ACC112 (cell line): ENCODE measurements at regions not wholly inside any gene's neighbourhood (a gene's known extent, or its start where the extent isn't known, plus 50 kb on each side); places are given as distances from the start of the nearest gene placed in this dataset.

Experiments used
- H2AFZ ChIP-seq: fragments of 200-600 bp; sonication (generic); one replicate; pipeline ENCODE4 v1.6.0; 2017; ENCODE audit warnings: antibody characterized with exemption, low read length; ENCODE audit not compliant: unreplicated experiment
- H3K27ac ChIP-seq: fragments of 200-600 bp; sonication (generic); 2 replicates; pipeline ENCODE4 v1.5.1; 2014; ENCODE audit warnings: low read depth, mild to moderate bottlenecking, antibody characterized with exemption, low read length, moderate library complexity
- H3K27me3 ChIP-seq: fragments of 200-600 bp; sonication (generic); 2 replicates; pipeline ENCODE4 v1.6.1; 2014; ENCODE audit warnings: mild to moderate bottlenecking, antibody characterized with exemption, low read length, moderate library complexity, mixed read lengths; ENCODE audit not compliant: insufficient read depth
- H3K36me3 ChIP-seq: fragments of 200-600 bp; sonication (generic); 2 replicates; pipeline ENCODE4 v1.6.1; 2016; ENCODE audit warnings: mild to moderate bottlenecking, antibody characterized with exemption, low read length, moderate library complexity, mixed read lengths; ENCODE audit not compliant: insufficient read depth
- H3K4me1 ChIP-seq: fragments of 200-600 bp; sonication (generic); one replicate; pipeline ENCODE4 v1.6.1; 2016; ENCODE audit warnings: low read length, mixed read lengths; ENCODE audit not compliant: insufficient read depth, unreplicated experiment, control insufficient read depth
- H3K4me3 ChIP-seq: fragments of 200-600 bp; sonication (generic); 2 replicates; pipeline ENCODE4 v1.5.1; 2014; ENCODE audit warnings: mild to moderate bottlenecking, low read depth, low read length
- H3K79me2 ChIP-seq: fragments of 200-600 bp; sonication (generic); one replicate; pipeline ENCODE4 v1.6.0; 2016; ENCODE audit warnings: low read length; ENCODE audit not compliant: control insufficient read depth, unreplicated experiment, insufficient read depth

DNA sequence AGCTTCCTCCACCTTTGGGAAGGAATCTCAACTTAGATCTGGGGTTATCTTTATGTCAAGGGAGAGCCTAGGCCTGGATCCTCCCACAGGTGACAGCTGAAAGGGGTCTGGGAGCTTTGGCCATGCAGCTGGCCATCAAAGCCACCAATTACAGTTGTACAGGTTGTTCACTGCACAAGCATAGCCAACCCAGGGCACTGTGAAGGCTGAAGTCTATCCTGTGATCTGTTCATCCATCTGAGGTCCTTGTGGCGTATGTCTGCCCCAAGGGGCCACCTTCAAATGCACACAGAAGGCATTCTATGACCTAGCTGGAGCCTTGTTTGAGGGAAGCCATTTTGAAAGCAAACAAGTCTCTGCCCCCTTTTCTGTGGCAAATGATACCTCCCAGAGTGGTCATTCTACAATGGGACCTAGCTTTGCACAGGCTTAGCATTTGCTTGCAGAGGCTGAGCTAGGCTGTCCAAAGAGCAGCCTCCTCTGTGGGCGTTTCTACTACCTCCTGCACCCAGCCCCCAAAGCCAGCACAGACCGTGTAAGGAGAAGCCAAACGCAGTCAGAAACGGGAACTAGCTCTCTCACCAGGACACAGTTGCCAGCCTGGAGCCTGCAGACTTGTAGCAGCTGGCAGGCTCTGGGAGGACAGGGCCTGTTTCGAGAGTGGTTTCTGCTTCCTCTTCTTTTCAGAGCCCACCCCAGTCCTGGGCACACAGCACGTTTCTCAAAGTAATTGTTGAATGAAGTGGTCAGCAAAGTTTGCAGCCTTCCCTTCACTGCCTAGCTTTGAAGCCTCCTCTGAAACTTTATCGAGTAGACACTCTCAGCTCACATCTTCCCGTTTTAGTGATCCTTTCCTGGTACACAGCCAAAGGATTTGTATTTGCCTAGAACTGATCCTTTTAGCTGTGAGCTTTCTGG is 157.3 kb upstream of the SMAD3 start:
- H3K4me1 ChIP-seq: peaks cover 4% of the 10 kb centered on the region
- H3K4me3 ChIP-seq: no peak overlapping the region

GRCh38 chr15:66908744-66909095 is 156.7 kb upstream of the SMAD3 start:
- H3K27me3 ChIP-seq: no peaks in the 10 kb centered on the region
- H3K4me1 ChIP-seq: peaks cover 4% of the 10 kb centered on the region
- no peak overlapping the region for H3K27ac ChIP-seq
- H3K79me2 ChIP-seq: no peaks in the 10 kb centered on the region
- H2AFZ ChIP-seq: no peak overlapping the region
- H3K4me3 ChIP-seq: no peak overlapping the region
- no peaks in the 10 kb centered on the region for H3K36me3 ChIP-seq

More for the DNA sequence above, 157.3 kb upstream of the SMAD3 start:
- no peaks in the 10 kb centered on the region for H3K36me3 ChIP-seq
- no peak overlapping the region for H2AFZ ChIP-seq
- no peaks in the 10 kb centered on the region for H3K79me2 ChIP-seq
- H3K27ac ChIP-seq: no peak overlapping the region
- no peaks in the 10 kb centered on the region for H3K27me3 ChIP-seq

GRCh38 chr15:66909381-66909890 is 156.0 kb upstream of the SMAD3 start:
- no peak overlapping the region for H3K27ac ChIP-seq
- H3K4me3 ChIP-seq: no peak overlapping the region
- H2AFZ ChIP-seq: no peak overlapping the region
- no peaks in the 10 kb centered on the region for H3K4me1 ChIP-seq
- H3K79me2 ChIP-seq: no peaks in the 10 kb centered on the region
- no peaks in the 10 kb centered on the region for H3K27me3 ChIP-seq
- H3K36me3 ChIP-seq: no peaks in the 10 kb centered on the region

DNA sequence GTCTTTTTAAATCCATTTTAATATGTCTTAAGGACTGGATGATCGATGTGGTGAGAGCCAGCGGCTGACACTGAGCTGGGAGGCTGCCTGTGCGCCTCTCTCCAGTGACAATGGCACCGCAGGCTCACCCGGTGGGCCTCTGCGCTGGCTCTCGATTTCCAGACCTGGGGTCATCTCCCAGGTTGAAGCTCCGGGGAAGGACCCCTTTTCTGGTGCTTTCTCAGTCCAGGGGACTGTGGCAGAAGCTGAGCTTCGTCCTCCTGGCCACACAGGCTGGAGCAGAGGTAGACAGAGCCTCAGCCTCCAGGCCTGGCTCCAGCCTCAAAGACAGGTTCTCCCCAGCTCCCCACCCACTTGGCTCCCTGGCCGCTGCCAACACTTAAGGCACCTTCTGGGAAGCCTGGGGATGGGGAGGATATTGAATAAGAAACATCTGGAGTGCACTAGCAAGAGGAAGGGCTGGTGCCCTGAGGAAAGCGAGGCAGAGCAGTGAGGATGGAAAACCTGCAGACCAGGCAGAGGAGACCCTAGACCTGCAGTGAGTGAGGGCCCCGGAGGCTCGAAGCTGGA is 154.2 kb upstream of the SMAD3 start:
- H3K27ac ChIP-seq: no peak overlapping the region
- no peaks in the 10 kb centered on the region for H3K27me3 ChIP-seq
- no peaks in the 10 kb centered on the region for H3K36me3 ChIP-seq
- H3K4me1 ChIP-seq: no peaks in the 10 kb centered on the region
- no peak overlapping the region for H3K4me3 ChIP-seq
- H2AFZ ChIP-seq: no peak overlapping the region
- no peaks in the 10 kb centered on the region for H3K79me2 ChIP-seq

DNA sequence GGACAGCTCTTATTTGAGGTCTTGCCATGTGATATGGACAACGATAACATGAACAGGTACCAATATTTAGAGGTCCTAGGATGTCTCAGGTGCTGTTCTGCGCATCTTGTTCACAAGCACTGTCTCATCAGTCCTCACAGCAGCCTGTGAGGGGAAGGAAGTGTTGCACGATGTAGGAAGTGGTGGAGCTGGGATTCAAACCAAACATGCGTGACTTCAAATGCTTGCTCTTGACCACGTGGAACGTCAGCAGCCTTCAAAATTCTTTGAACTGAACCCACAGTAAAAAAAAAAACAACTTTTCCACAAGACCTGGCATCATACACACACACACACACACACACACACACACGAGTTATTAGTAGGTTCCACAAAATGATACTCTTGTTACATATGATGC is 153.4 kb upstream of the SMAD3 start:
- Histone ChIP-seq H3K27ac (no peak overlapping the region), H2AFZ (no peak overlapping the region), H3K27me3 (no peaks in the 10 kb centered on the region), H3K4me3 (no peak overlapping the region), H3K36me3 (no peaks in the 10 kb centered on the region), H3K4me1 (no peaks in the 10 kb centered on the region), H3K79me2 (no peaks in the 10 kb centered on the region)

- H3K4me1 ChIP-seq: no peaks in the 10 kb centered on the region
- no peaks in the 10 kb centered on the region for H3K27me3 ChIP-seq
- H3K27ac ChIP-seq: no peak overlapping the region
- H2AFZ ChIP-seq: no peak overlapping the region
- H3K79me2 ChIP-seq: no peaks in the 10 kb centered on the region
- H3K4me3 ChIP-seq: no peak overlapping the region
- no peaks in the 10 kb centered on the region for H3K36me3 ChIP-seq
These were observed 153.0 kb upstream of the SMAD3 start for GRCh38 chr15:66912441-66912840.

- no peaks in the 10 kb centered on the region for H3K27me3 ChIP-seq
- no peaks in the 10 kb centered on the region for H3K4me1 ChIP-seq
- H3K79me2 ChIP-seq: no peaks in the 10 kb centered on the region
These were observed 147.4 kb upstream of the SMAD3 start for GRCh38 chr15:66917904-66918448.

GRCh38 chr15:66919421-66919820 is 146.0 kb upstream of the SMAD3 start:
- Histone ChIP-seq H2AFZ (no peak overlapping the region), H3K27ac (no peak overlapping the region), H3K79me2 (no peaks in the 10 kb centered on the region), H3K4me3 (no peak overlapping the region), H3K4me1 (no peaks in the 10 kb centered on the region), H3K36me3 (no peaks in the 10 kb centered on the region; the same call in 1 of the 2 replicates), H3K27me3 (no peaks in the 10 kb centered on the region)

More at GRCh38 chr15:66917904-66918448, 147.4 kb upstream of the SMAD3 start:
- Histone ChIP-seq H3K36me3 (no peaks in the 10 kb centered on the region; the same call in 1 of the 2 replicates), H3K27ac (no peak overlapping the region), H3K4me3 (no peak overlapping the region), H2AFZ (no peak overlapping the region)

GRCh38 chr15:66921319-66921915 is 144.0 kb upstream of the SMAD3 start:
- Histone ChIP-seq H3K4me3 (no peak overlapping the region), H3K4me1 (no peaks in the 10 kb centered on the region), H3K36me3 (no peaks in the 10 kb centered on the region; the same call in 1 of the 2 replicates), H3K27ac (no peak overlapping the region), H2AFZ (no peak overlapping the region), H3K27me3 (no peaks in the 10 kb centered on the region), H3K79me2 (no peaks in the 10 kb centered on the region)

- H3K27ac ChIP-seq: no peak overlapping the region
- H3K4me1 ChIP-seq: peaks cover 9% of the 10 kb centered on the region
- H2AFZ ChIP-seq: no peak overlapping the region
- H3K4me3 ChIP-seq: no peak overlapping the region
- no peaks in the 10 kb centered on the region for H3K79me2 ChIP-seq
- H3K36me3 ChIP-seq: no peaks in the 10 kb centered on the region; the same call in 1 of the 2 replicates
- no peaks in the 10 kb centered on the region for H3K27me3 ChIP-seq
These were observed 142.8 kb upstream of the SMAD3 start for GRCh38 chr15:66922608-66923007.
